Colonic mucosa (tissue), 4 donors: ENCODE measurements at regions not wholly inside any gene's neighbourhood (a gene's known extent, or its start where the extent isn't known, plus 50 kb on each side); places are given as distances from the start of the nearest gene placed in this dataset.

Source experiments
- DNase-seq: peaks from one replicate; pipeline ENCODE4 v3.0.0-alpha.2; 2020
- H3K27ac ChIP-seq: fragments of 200-600 bp; one replicate; pipeline ENCODE4 v1.8.0; 2021
- H3K27me3 ChIP-seq: fragments of 200-600 bp; one replicate; pipeline ENCODE4 v1.8.0; 2021
- H3K36me3 ChIP-seq: fragments of 200-600 bp; one replicate; pipeline ENCODE4 v1.8.0; 2021
- H3K4me1 ChIP-seq: fragments of 200-600 bp; one replicate; pipeline ENCODE4 v1.8.0; 2021; ENCODE audit warnings: mild to moderate bottlenecking
- H3K4me3 ChIP-seq: fragments of 200-600 bp; one replicate; pipeline ENCODE4 v1.8.0; 2021
- H3K9ac ChIP-seq, 2 donors: one replicate each; pipeline ENCODE4 v1.7.0; 2013; ENCODE audit warnings: control low read depth in 2 of 2, low read depth in 2 of 2, low read length in 2 of 2
- H3K9me3 ChIP-seq: fragments of 200-600 bp; one replicate; pipeline ENCODE4 v1.8.0; 2021
- intact Hi-C: fragments of 100-400 bp; cut with DNase I; formaldehyde crosslinking; loops from one replicate; pipeline ENCODE4 v1.14.1; 2022
- TF ChIP-seq, protein P1 (sequence below): fragments of 200-600 bp; IDR thresholded peaks from one replicate; pipeline ENCODE4 v1.8.0; 2022; ENCODE audit warnings: antibody characterized with exemption, mild to moderate bottlenecking
- donor health status: healthy.
- donor health status: DM: no; HTN: no; CAD: no.
- donor health status: DM: no; HTN: no; CAD: no.

DNA sequence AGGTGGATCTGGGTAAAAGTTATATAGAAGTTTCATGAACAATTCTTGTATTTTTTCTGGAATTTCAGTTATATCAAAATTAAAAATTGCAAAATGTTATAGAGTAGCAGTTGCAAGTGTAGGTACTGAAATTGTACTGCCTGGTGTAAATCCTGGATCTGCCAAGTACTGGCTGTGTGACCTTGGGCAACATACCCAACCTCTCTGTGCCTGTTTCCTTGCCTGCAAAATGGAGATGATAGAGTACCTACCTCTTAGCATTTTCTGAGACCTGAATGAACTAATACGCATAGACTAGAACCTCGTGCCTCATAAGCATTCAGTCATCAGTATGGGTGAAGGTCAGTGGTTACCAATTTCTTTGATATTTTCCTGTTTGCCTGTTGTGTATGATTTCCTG lies 290.0 kb upstream of the KAZN start:
- Histone ChIP-seq H3K27ac (no peak overlapping the region), H3K9ac (no peak overlapping the region), H3K4me1 (no peaks in the 10 kb centered on the region), H3K36me3 (no peaks in the 10 kb centered on the region), H3K4me3 (no peak overlapping the region), H3K9me3 (no peaks in the 10 kb centered on the region), H3K27me3 (no peaks in the 10 kb centered on the region)
- DNase-seq, result no peak
- TF ChIP-seq, protein P1, sequence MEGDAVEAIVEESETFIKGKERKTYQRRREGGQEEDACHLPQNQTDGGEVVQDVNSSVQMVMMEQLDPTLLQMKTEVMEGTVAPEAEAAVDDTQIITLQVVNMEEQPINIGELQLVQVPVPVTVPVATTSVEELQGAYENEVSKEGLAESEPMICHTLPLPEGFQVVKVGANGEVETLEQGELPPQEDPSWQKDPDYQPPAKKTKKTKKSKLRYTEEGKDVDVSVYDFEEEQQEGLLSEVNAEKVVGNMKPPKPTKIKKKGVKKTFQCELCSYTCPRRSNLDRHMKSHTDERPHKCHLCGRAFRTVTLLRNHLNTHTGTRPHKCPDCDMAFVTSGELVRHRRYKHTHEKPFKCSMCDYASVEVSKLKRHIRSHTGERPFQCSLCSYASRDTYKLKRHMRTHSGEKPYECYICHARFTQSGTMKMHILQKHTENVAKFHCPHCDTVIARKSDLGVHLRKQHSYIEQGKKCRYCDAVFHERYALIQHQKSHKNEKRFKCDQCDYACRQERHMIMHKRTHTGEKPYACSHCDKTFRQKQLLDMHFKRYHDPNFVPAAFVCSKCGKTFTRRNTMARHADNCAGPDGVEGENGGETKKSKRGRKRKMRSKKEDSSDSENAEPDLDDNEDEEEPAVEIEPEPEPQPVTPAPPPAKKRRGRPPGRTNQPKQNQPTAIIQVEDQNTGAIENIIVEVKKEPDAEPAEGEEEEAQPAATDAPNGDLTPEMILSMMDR, result no peak
- intact Hi-C loops, result no loop called here

GRCh38 chr1:14309984-14310383 lies 288.5 kb upstream of the KAZN start:
- Histone ChIP-seq H3K9ac (no peak overlapping the region), H3K27me3 (no peaks in the 10 kb centered on the region), H3K4me3 (no peak overlapping the region), H3K4me1 (no peaks in the 10 kb centered on the region), H3K9me3 (no peaks in the 10 kb centered on the region), H3K27ac (no peak overlapping the region), H3K36me3 (no peaks in the 10 kb centered on the region)
- no peak for DNase-seq
- intact Hi-C loops, result no loop called here
- TF ChIP-seq, protein P1, result no peak

- Histone ChIP-seq H3K27me3 (no peaks in the 10 kb centered on the region), H3K9me3 (no peaks in the 10 kb centered on the region), H3K4me3 (no peak overlapping the region), H3K4me1 (no peaks in the 10 kb centered on the region), H3K36me3 (no peaks in the 10 kb centered on the region), H3K27ac (no peak overlapping the region), H3K9ac (no peak overlapping the region)
- no peak for DNase-seq
- TF ChIP-seq, protein P1, result no peak
- intact Hi-C loops, result no loop called here
Measured at GRCh38 chr1:14310476-14310875, 288.0 kb upstream of the KAZN start.

GRCh38 chr1:14313731-14314431 lies 284.6 kb upstream of the KAZN start:
- intact Hi-C loops, result no loop called here
- no peaks in the 10 kb centered on the region for H3K36me3 ChIP-seq
- no peaks in the 10 kb centered on the region for H3K27me3 ChIP-seq
- no peak overlapping the region for H3K9ac ChIP-seq
- no peak overlapping the region for H3K4me3 ChIP-seq
- TF ChIP-seq, protein P1, result no peak
- H3K9me3 ChIP-seq, result no peaks in the 10 kb centered on the region
- H3K4me1 ChIP-seq, result no peaks in the 10 kb centered on the region
- no peak overlapping the region for H3K27ac ChIP-seq
- no peak for DNase-seq

DNA sequence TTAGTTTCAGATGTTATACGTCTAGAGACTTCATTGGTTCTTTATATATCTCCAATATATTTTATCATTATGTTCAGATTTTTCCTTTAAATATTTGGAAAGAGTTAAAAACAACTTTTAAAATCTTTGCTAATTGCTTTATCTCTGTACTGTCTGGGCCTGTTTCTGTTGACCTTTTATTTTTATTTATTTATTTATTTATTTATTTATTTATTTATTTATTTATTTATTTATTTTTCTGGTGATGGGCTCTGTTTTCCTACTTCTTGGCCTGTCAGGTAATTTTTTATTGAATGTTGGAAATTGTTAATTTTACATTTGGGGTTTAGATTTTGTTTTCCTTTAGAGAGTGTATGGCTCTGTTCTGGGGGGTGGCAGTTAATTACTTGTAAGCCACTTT lies 279.7 kb upstream of the KAZN start:
- H3K4me3 ChIP-seq, result no peak overlapping the region
- DNase-seq, result no peak
- no peak overlapping the region for H3K9ac ChIP-seq
- no peak overlapping the region for H3K27ac ChIP-seq
- H3K27me3 ChIP-seq, result no peaks in the 10 kb centered on the region
- TF ChIP-seq, protein P1, result no peak
- H3K9me3 ChIP-seq, result no peaks in the 10 kb centered on the region
- intact Hi-C loops, result no loop called here
- H3K4me1 ChIP-seq, result no peaks in the 10 kb centered on the region
- no peaks in the 10 kb centered on the region for H3K36me3 ChIP-seq
